GM13977 (cell line): ENCODE measurements at regions not wholly inside any gene's neighbourhood (a gene's known extent, or its start where the extent isn't known, plus 50 kb on each side); places are given as distances from the start of the nearest gene placed in this dataset.

Experiments used
- DNase-seq: peaks from one replicate; pipeline ENCODE4 v3.0.0; 2012; ENCODE audit warnings: low spot score
- in situ Hi-C: fragments of 300-500 bp; cut with MboI; formaldehyde crosslinking; loops from one replicate; pipeline ENCODE4 v1.12.0; 2022; ENCODE audit warnings: low sequenced_read_pairs, low pct_unique_long_range_greater_than_20kb, mixed read lengths, inconsistent platforms; ENCODE audit not compliant: unreplicated experiment
- TF ChIP-seq, protein P1 (sequence below): IDR thresholded peaks from 2 replicates; pipeline ENCODE4 v1.5.1; 2012; ENCODE audit warnings: mild to moderate bottlenecking, control low read depth; ENCODE audit not compliant: insufficient read depth; ENCODE audit errors: extremely low read depth, missing control alignments

DNA sequence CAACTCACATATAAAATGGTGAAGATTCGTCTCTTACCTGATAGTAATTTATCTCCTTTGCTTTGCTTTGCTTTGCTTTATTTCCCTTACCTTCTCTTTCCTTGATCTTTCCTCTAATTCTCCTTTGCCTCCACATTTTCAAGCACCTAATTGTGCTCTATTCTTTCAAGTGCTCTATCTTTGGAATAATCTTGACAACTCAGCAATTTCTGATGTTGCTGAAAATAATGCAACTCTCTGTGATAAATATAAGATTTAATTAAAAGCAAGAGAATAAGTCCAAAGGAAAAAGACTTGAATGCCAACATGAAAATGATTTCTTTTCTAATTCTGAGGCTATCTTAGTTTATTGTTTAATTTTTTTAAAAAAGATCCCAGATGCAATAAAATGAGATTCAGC is 139.5 kb upstream of the SYT1 start:
- DNase-seq, result no peak

DNA sequence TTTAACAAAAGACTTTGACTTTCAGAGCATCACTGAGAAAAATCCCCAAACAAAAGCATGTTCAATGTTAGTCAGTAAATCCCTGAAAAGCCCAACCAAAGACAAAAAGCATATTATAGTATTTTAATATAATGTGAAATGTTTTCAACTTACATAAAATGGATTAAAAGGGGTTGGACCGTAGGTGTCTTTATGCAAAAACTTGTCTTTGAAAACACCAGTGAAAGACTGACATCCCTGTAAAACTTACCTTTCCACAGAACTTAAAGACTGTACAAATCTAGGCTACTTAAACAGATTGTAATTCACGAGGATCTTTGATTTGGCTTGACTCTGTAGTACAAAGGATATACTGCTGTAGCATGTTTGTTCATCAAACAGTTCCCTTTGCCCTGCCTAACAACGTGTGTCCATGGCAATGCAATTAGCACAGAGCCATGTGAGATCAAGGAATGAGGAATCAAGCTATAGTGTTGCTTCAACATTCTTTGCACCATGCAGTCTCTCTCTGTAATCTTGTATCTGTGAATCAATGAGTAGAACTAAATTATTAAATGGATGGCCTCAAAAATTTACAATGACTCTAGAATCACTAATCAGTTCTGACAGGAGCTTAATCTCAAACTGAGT is 138.5 kb upstream of the SYT1 start:
- in situ Hi-C loops, result no loop called here
- TF ChIP-seq, protein P1, sequence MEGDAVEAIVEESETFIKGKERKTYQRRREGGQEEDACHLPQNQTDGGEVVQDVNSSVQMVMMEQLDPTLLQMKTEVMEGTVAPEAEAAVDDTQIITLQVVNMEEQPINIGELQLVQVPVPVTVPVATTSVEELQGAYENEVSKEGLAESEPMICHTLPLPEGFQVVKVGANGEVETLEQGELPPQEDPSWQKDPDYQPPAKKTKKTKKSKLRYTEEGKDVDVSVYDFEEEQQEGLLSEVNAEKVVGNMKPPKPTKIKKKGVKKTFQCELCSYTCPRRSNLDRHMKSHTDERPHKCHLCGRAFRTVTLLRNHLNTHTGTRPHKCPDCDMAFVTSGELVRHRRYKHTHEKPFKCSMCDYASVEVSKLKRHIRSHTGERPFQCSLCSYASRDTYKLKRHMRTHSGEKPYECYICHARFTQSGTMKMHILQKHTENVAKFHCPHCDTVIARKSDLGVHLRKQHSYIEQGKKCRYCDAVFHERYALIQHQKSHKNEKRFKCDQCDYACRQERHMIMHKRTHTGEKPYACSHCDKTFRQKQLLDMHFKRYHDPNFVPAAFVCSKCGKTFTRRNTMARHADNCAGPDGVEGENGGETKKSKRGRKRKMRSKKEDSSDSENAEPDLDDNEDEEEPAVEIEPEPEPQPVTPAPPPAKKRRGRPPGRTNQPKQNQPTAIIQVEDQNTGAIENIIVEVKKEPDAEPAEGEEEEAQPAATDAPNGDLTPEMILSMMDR, result no peak
- DNase-seq, result no peak

More for the DNA sequence above, 139.5 kb upstream of the SYT1 start:
- TF ChIP-seq, protein P1, result no peak
- in situ Hi-C loops, result no loop called here

DNA sequence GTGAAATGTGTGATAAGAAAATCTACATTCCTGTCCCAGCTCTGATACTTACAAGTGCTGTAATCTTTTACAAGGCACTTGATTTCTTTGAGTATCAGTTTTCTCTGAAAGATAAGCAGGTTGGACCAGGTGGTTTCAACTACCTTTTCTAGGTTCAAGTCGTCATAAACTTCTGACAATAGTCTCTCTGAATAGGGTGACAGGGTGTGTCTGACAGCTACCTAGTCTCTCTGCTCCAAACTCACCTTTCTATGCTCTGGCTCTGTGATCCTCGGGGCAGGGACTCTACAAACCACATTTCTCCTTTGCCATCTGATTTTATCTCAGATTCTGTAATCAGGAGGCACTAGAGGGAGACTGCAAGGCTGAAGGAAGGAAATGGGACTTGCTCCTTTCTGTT is 137.7 kb upstream of the SYT1 start:
- TF ChIP-seq, protein P1, result no peak
- in situ Hi-C loops, result no loop called here
- DNase-seq, result no peak

DNA sequence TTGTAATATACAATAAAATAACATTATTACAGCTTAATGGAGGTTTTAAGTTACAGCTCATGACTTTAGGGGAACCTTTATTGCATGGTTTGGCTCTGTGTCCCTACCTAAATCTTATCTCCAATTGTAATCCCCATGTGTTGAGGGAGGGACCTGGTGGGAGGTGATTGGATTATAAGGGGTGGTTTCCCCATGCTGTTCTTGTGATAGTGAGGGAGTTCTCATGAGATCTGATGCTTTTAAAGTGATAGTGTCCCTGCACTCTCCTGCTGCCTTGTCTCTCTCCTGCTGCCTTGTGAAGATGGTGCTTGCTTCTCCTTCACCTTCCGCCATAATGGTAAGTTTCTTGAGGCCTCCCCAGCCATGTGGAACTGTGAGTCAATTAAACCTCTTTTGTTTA is 132.1 kb upstream of the SYT1 start:
- in situ Hi-C loops, result no loop called here
- no peak for DNase-seq
- TF ChIP-seq, protein P1, result no peak

DNA sequence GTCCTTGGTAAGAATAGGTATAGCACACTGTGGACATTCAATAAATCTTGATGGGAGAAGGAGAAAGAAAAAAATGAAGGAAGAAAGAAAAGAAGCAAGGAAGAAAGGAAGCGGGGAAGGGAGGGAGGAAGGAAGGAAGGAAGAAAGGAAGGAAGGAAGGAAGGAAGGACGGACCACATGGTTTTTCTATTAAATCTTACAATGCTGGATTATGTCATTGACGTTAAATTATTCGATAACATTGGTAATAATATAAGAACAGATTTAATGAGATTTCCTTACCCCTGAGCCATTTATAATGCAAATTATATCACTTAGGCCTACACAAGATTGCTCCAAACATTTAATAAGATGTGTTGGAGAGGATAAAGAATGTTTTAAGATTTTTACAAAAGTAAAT is 124.9 kb upstream of the SYT1 start:
- in situ Hi-C loops, result no loop called here
- DNase-seq, result no peak
- TF ChIP-seq, protein P1, result no peak

DNA sequence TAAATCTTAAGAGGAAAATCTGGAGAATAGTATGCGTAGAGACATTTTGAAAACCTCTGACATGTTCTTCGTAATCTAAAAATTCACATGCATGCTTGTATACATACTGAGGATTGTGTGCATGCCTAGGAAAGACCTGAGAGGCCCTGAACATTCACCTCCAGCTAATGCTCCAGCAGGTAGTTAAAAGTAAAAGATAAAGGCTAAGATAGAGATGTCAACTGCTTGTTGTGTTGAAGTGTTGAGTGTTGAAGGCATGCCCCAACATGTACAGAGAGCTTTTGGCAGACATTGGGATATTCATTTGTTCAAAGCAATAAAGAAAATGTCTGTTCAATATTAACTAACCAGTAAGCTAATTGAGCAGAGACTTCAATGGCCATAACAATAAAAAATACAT is 118.6 kb upstream of the SYT1 start:
- in situ Hi-C loops, result no loop called here
- TF ChIP-seq, protein P1, result no peak
- no peak for DNase-seq
